ENCODE measurements at regions not wholly inside any gene's neighbourhood (a gene's known extent, or its start where the extent isn't known, plus 50 kb on each side); places are given as distances from the start of the nearest gene placed in this dataset.
"Not testable (repeated sequence)": the region's sequence is repeated elsewhere in the genome, so short reads cannot be mapped to it uniquely, and the experiment has no call there.

DNA sequence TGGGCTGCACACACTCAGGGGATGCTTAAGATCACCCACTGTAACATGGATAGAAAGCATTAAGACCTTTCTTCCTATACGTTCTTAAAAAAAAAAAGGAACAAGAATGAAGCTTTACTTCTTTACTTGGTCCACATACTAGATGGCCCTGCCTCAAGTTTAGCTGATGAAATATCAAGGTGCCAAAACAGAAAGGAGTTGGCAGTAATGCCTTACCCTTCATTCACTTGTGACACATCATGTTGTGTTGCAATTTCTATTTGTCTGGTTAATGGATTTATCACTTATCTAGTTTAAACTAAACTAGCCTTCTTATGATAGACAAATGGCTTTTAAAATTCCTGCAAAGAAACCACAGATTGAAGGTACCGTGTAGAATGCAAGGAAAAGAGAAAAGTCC is 720.3 kb downstream of the CCSER2 start:
- no peaks in the 10 kb centered on the region for H3K9me3 Mint-ChIP-seq
- H3K36me3 Mint-ChIP-seq (ENCODE audit: low read depth), result no peaks in the 10 kb centered on the region
- no peaks in the 10 kb centered on the region for H3K4me1 Mint-ChIP-seq (ENCODE audit: low read depth)
- no peak overlapping the region for H3K27ac Mint-ChIP-seq
- DNase-seq (ENCODE audit: low spot score), result no peak
- no peak overlapping the region for H3K4me3 Mint-ChIP-seq
- no peaks in the 10 kb centered on the region for H3K27me3 Mint-ChIP-seq (ENCODE audit: low read depth)

DNA sequence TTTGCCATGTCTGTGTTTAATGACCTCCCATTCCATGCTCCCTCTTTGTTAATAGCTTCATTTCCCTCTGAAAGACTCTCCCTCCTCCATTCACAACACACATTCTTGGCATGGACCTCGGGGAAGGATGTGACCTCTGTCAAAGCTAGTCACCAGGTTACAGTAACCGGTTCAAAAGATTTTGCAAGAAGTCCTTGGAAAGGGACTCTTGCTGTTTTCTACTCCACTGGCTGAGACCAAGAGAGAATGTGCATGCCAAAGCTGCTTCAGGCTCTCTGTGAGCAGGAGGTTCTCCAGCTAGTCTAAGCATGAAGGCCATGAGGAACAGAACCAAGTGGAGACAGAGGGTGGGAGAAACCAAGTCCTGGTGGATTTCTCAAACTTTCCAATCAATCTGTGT is 732.6 kb downstream of the CCSER2 start:
- Mint-ChIP-seq H3K4me3 (no peak overlapping the region), H3K27ac (no peak overlapping the region), H3K36me3 (ENCODE audit: low read depth) (no peaks in the 10 kb centered on the region), H3K9me3 (peaks cover 15% of the 10 kb centered on the region), H3K4me1 (ENCODE audit: low read depth) (no peaks in the 10 kb centered on the region), H3K27me3 (ENCODE audit: low read depth) (no peaks in the 10 kb centered on the region)
- DNase-seq (ENCODE audit: low spot score), result no peak

GRCh38 chr10:85061401-85061800 is 733.0 kb downstream of the CCSER2 start:
- Mint-ChIP-seq H3K4me3 (no peak overlapping the region), H3K36me3 (ENCODE audit: low read depth) (no peaks in the 10 kb centered on the region), H3K27me3 (ENCODE audit: low read depth) (no peaks in the 10 kb centered on the region), H3K9me3 (peaks cover 12% of the 10 kb centered on the region), H3K4me1 (ENCODE audit: low read depth) (no peaks in the 10 kb centered on the region), H3K27ac (no peak overlapping the region)
- DNase-seq (ENCODE audit: low spot score), result no peak

DNA sequence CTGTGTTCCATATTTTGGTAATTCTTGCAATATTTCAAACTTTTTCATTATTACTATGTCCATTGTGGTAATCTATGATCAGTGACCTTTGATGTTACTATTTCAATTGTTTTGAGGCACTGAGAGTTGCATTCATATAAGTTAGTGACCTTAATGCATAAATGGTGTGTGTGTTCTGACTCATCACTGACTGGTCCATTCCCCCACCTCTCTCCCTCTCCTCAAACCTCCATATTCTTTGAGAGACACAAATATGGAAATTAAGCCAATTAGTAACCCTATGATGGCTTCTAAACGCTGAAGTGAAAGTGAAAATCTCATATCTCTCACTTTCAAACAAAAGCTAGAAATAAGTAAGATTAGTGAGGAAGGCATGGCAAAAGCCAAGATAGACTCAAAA is 739.6 kb downstream of the CCSER2 start:
- H3K4me1 Mint-ChIP-seq (ENCODE audit: low read depth), result no peaks in the 10 kb centered on the region
- H3K27me3 Mint-ChIP-seq (ENCODE audit: low read depth), result no peaks in the 10 kb centered on the region
- H3K4me3 Mint-ChIP-seq, result no peak overlapping the region
- H3K36me3 Mint-ChIP-seq (ENCODE audit: low read depth), result no peaks in the 10 kb centered on the region
- H3K9me3 Mint-ChIP-seq, result peaks cover 6% of the 10 kb centered on the region
- DNase-seq (ENCODE audit: low spot score), result no peak
- H3K27ac Mint-ChIP-seq, result no peak overlapping the region

DNA sequence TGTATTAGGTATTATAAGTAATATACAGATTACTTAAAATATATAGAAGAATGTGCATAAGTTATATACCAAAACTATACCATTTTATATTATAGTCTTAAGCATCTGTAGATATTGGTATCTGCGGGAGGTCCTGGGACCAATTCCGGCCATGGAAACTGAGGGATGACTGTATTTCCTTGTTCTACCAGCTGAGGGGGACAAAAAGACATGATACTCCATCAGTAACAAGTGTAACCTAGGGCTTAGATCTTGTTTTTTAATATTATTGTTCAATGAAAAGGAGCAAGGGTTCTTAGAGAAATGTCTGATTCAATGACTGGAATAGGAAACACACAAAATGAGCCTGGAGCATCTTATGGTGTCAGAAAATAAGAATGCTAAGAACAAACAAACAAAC is 752.5 kb downstream of the CCSER2 start:
- no peak for DNase-seq (ENCODE audit: low spot score)
- Mint-ChIP-seq H3K9me3 (peaks cover 5% of the 10 kb centered on the region), H3K27me3 (ENCODE audit: low read depth) (no peaks in the 10 kb centered on the region), H3K27ac (no peak overlapping the region), H3K4me1 (ENCODE audit: low read depth) (no peaks in the 10 kb centered on the region), H3K4me3 (no peak overlapping the region), H3K36me3 (ENCODE audit: low read depth) (no peaks in the 10 kb centered on the region)

DNA sequence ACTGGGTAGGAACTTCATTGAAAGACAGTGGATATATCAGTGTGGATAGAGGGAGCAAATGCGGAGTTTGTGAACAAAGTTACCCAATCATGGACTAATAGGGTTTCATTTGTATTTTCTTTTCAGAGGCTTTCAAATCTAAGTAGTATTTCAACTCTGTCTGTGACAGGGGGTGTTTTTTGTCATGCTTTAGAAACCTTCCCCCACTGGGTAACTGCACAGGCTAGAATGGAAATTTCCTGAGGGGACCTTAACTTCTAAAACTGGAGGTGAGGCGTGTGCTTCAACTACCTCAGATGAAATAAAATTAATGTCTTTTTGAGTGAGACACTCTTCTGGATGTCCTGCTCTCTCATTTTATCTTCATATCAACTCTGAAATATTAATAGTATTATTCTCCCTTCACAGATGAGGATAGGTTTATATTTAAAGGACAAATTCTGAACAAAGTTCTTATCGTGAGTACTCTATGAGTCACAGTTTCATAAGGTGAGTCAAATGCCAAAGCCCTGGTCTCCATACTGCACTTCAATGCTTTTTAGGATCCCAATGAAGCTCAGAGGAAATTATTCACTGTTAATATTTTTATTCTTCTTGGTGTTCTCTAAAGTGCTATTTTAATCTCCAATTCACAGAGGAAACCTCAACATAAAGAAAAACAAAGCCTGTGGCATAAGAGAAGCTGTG is 770.6 kb downstream of the CCSER2 start:
- Mint-ChIP-seq H3K4me3 (no peak overlapping the region), H3K36me3 (ENCODE audit: low read depth) (no peaks in the 10 kb centered on the region), H3K27ac (no peak overlapping the region), H3K9me3 (no peaks in the 10 kb centered on the region), H3K4me1 (ENCODE audit: low read depth) (no peaks in the 10 kb centered on the region), H3K27me3 (ENCODE audit: low read depth) (no peaks in the 10 kb centered on the region)
- no peak for DNase-seq (ENCODE audit: low spot score)

- Mint-ChIP-seq H3K27ac (no peak overlapping the region), H3K27me3 (ENCODE audit: low read depth) (no peaks in the 10 kb centered on the region), H3K9me3 (no peaks in the 10 kb centered on the region), H3K4me3 (no peak overlapping the region), H3K4me1 (ENCODE audit: low read depth) (no peaks in the 10 kb centered on the region), H3K36me3 (ENCODE audit: low read depth) (no peaks in the 10 kb centered on the region)
- DNase-seq (ENCODE audit: low spot score), result no peak
Measured at GRCh38 chr10:85100495-85100894, 772.1 kb downstream of the CCSER2 start.

- Mint-ChIP-seq H3K4me1 (ENCODE audit: low read depth) (no peaks in the 10 kb centered on the region), H3K27ac (no peak overlapping the region), H3K4me3 (no peak overlapping the region), H3K27me3 (ENCODE audit: low read depth) (no peaks in the 10 kb centered on the region), H3K9me3 (no peaks in the 10 kb centered on the region), H3K36me3 (ENCODE audit: low read depth) (no peaks in the 10 kb centered on the region)
- no peak for DNase-seq (ENCODE audit: low spot score)
Measured at GRCh38 chr10:85105614-85106255, 777.3 kb downstream of the CCSER2 start.

DNA sequence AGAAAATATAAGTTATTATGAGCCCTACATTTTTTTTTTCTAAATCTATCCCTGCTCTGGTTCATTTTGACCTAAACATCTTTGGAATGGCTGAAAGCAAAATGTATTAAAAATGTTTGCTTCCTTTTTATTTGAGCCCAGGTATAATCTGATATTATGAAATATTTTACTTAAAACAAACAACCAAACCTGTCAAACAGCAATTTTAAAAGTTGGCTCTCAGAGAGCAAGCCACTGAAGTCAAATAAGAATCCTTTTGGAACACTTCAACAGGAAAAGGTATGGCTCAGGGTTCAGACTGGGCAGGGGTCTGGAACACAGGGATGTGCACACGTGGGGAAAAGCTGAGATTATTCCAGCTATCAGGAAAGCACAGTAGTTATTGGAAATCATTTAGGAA is 782.9 kb downstream of the CCSER2 start:
- no peak overlapping the region for H3K4me3 Mint-ChIP-seq
- no peaks in the 10 kb centered on the region for H3K4me1 Mint-ChIP-seq (ENCODE audit: low read depth)
- H3K27me3 Mint-ChIP-seq (ENCODE audit: low read depth), result no peaks in the 10 kb centered on the region
- no peaks in the 10 kb centered on the region for H3K36me3 Mint-ChIP-seq (ENCODE audit: low read depth)
- no peak overlapping the region for H3K27ac Mint-ChIP-seq
- DNase-seq (ENCODE audit: low spot score), result no peak
- H3K9me3 Mint-ChIP-seq, result no peaks in the 10 kb centered on the region

DNA sequence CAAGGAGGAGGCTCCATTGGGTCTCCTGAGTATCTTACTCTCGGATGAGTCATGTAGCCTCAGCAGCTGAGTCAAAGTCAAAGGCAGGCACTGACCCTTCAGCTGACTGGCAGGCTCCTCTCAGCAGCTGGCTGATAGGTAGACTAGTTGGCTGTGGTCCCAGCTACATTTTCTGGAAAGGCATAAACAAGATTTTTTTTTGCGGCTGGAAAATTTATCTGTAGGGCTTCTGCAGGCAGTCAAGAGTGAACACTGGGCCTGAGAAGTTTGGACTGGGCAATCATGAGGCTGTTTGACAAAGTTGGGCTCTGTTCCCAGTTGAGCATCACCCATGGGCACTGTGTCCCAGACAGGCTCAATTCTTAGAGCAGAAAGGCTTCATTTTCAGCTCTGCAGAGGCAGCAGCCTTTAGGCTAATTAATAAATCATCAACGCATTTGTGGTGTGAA is 796.2 kb downstream of the CCSER2 start:
- no peak overlapping the region for H3K4me3 Mint-ChIP-seq
- H3K36me3 Mint-ChIP-seq (ENCODE audit: low read depth), result no peaks in the 10 kb centered on the region
- DNase-seq (ENCODE audit: low spot score), result no peak
- H3K9me3 Mint-ChIP-seq, result peaks cover 5% of the 10 kb centered on the region
- H3K4me1 Mint-ChIP-seq (ENCODE audit: low read depth), result no peaks in the 10 kb centered on the region
- H3K27me3 Mint-ChIP-seq (ENCODE audit: low read depth), result no peaks in the 10 kb centered on the region
- no peak overlapping the region for H3K27ac Mint-ChIP-seq

GRCh38 chr10:85137253-85137652 is 808.9 kb downstream of the CCSER2 start:
- Mint-ChIP-seq H3K9me3 (no peaks in the 10 kb centered on the region), H3K36me3 (ENCODE audit: low read depth) (no peaks in the 10 kb centered on the region), H3K27ac (no peak overlapping the region), H3K4me1 (ENCODE audit: low read depth) (no peaks in the 10 kb centered on the region), H3K4me3 (no peak overlapping the region), H3K27me3 (ENCODE audit: low read depth) (no peaks in the 10 kb centered on the region)
- DNase-seq (ENCODE audit: low spot score), result no peak

DNA sequence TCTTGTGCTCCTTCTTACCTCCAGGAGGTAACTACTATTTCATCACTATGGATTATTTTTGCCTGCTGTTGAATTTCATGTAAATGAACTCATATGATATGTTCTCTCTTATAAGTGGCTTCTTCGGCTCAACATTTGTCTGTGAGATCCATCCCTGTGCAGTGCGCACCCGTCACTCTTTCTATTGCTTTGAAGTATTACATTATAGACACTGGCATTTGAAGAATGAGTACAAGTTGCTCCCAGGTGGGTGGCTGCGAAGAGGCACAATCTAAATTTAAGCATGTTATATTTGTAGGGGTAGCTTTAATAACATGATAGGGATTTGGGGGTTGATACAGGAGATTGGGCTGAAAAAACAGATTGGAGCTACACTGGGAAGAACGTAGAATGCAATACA is 809.7 kb downstream of the CCSER2 start:
- Mint-ChIP-seq H3K36me3 (ENCODE audit: low read depth) (no peaks in the 10 kb centered on the region), H3K4me1 (ENCODE audit: low read depth) (no peaks in the 10 kb centered on the region), H3K9me3 (no peaks in the 10 kb centered on the region), H3K4me3 (no peak overlapping the region), H3K27me3 (ENCODE audit: low read depth) (no peaks in the 10 kb centered on the region), H3K27ac (no peak overlapping the region)
- no peak for DNase-seq (ENCODE audit: low spot score)

- no peak for DNase-seq (ENCODE audit: low spot score)
- Mint-ChIP-seq H3K36me3 (ENCODE audit: low read depth) (no peaks in the 10 kb centered on the region), H3K4me1 (ENCODE audit: low read depth) (no peaks in the 10 kb centered on the region), H3K27ac (no peak overlapping the region), H3K4me3 (no peak overlapping the region), H3K27me3 (ENCODE audit: low read depth) (no peaks in the 10 kb centered on the region), H3K9me3 (no peaks in the 10 kb centered on the region)
Measured at GRCh38 chr10:85139124-85139523, 810.7 kb downstream of the CCSER2 start.

- DNase-seq (ENCODE audit: low spot score); H3K9me3 Mint-ChIP-seq; H3K4me3 Mint-ChIP-seq; H3K4me1 Mint-ChIP-seq (ENCODE audit: low read depth); H3K27ac Mint-ChIP-seq; H3K27me3 Mint-ChIP-seq (ENCODE audit: low read depth); H3K36me3 Mint-ChIP-seq (ENCODE audit: low read depth): not testable (repeated sequence)
Measured at GRCh38 chr10:85141520-85141919, 813.1 kb downstream of the CCSER2 start.

DNA sequence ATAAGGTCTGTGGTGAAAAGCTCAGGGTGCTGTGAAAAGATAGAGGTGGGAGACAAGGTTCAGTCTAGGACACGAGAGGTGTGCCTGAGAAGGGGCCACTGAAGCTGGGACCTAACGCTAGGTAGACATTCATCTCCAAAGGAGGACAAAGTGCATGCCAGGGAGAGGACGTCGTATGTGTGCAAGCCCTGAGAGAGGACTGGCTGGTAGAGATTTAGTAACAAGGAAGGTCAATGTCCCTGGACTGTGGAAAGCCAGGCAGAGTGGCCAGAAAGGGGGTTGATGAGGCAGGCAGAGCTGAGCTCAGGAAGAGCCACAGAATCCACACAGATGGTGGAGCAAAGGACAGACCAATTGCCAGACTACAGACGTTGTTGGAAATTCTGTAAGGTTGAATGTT is 817.6 kb downstream of the CCSER2 start:
- no peak for DNase-seq (ENCODE audit: low spot score)
- Mint-ChIP-seq H3K27ac (no peak overlapping the region), H3K36me3 (ENCODE audit: low read depth) (no peaks in the 10 kb centered on the region), H3K9me3 (no peaks in the 10 kb centered on the region), H3K27me3 (ENCODE audit: low read depth) (no peaks in the 10 kb centered on the region), H3K4me3 (no peak overlapping the region), H3K4me1 (ENCODE audit: low read depth) (no peaks in the 10 kb centered on the region)
